HG02798 (cell line): ENCODE measurements at regions not wholly inside any gene's neighbourhood (a gene's known extent, or its start where the extent isn't known, plus 50 kb on each side); places are given as distances from the start of the nearest gene placed in this dataset.
"Not testable (repeated sequence)": the region's sequence is repeated elsewhere in the genome, so short reads cannot be mapped to it uniquely, and the experiment has no call there.

Experiments used
- ATAC-seq: cut with Tn5 transposase; IDR thresholded peaks from one replicate; pipeline ENCODE4 v1.9.1; 2021; ENCODE audit warnings: mild to moderate bottlenecking; ENCODE audit not compliant: unreplicated experiment, poor library complexity

GRCh38 chr1:119250299-119250698 lies 109.8 kb upstream of the WARS2 start:
- ATAC-seq, result no peak

- no peak for ATAC-seq
These were observed 111.3 kb upstream of the WARS2 start for GRCh38 chr1:119251751-119252150.

- no peak for ATAC-seq
These were observed 112.9 kb upstream of the WARS2 start for GRCh38 chr1:119253366-119253765.

- no peak for ATAC-seq
These were observed 113.7 kb upstream of the WARS2 start for GRCh38 chr1:119254067-119254720.

GRCh38 chr1:119256089-119256488 lies 112.5 kb upstream of the HAO2 start:
- not testable (repeated sequence) for ATAC-seq

- ATAC-seq, result no peak
These were observed 108.1 kb upstream of the HAO2 start for GRCh38 chr1:119260506-119260905.

- peak; percentile 95 for ATAC-seq
These were observed 102.2 kb upstream of the HAO2 start for GRCh38 chr1:119266386-119266785.

- peak; percentile 60 for ATAC-seq
These were observed 101.7 kb upstream of the HAO2 start for GRCh38 chr1:119266858-119267257.

GRCh38 chr1:119267288-119267687 lies 101.3 kb upstream of the HAO2 start:
- ATAC-seq, result peak; percentile 20

GRCh38 chr1:119268879-119269278 lies 99.7 kb upstream of the HAO2 start:
- ATAC-seq, result no peak

- ATAC-seq, result peak; percentile 80
These were observed 93.1 kb upstream of the HAO2 start for GRCh38 chr1:119275145-119276134.

- ATAC-seq, result no peak
These were observed 92.0 kb upstream of the HAO2 start for GRCh38 chr1:119276558-119276957.

GRCh38 chr1:119279456-119280381 lies 88.9 kb upstream of the HAO2 start:
- no peak for ATAC-seq

GRCh38 chr1:119285482-119285881 lies 83.1 kb upstream of the HAO2 start:
- no peak for ATAC-seq

- ATAC-seq, result peak; percentile 85
These were observed 81.9 kb upstream of the HAO2 start for GRCh38 chr1:119286587-119287181.

GRCh38 chr1:119288751-119289150 lies 79.8 kb upstream of the HAO2 start:
- ATAC-seq, result no peak

- no peak for ATAC-seq
These were observed 78.3 kb upstream of the HAO2 start for GRCh38 chr1:119290297-119290696.

- ATAC-seq, result no peak
These were observed 76.9 kb upstream of the HAO2 start for GRCh38 chr1:119291611-119292206.

- no peak for ATAC-seq
These were observed 74.8 kb upstream of the HAO2 start for GRCh38 chr1:119293797-119294196.

GRCh38 chr1:119294199-119294598 lies 74.4 kb upstream of the HAO2 start:
- no peak for ATAC-seq
